DMS 273 treated with DMSO at 0.1 percent for 48 hours (cell line): ENCODE measurements at regions not wholly inside any gene's neighbourhood (a gene's known extent, or its start where the extent isn't known, plus 50 kb on each side); places are given as distances from the start of the nearest gene placed in this dataset.
A peak's percentile ranks its signal among the peaks of the same experiment; 100 is the strongest.
"Not testable (repeated sequence)": the region's sequence is repeated elsewhere in the genome, so short reads cannot be mapped to it uniquely, and the experiment has no call there.

Experiments used
- DNase-seq: peaks from one replicate; lab custom pipeline; 2025; lab: John Stamatoyannopoulos, UW

GRCh38 chr21:31531967-31532366 is 127.5 kb upstream of the SOD1 start:
- no peak for DNase-seq

GRCh38 chr21:31530897-31531705 is 128.4 kb upstream of the SOD1 start:
- DNase-seq: peak; percentile 98

- peak; percentile 87 for DNase-seq
Observed at GRCh38 chr21:31530364-31530763, 129.1 kb upstream of the SOD1 start.

- DNase-seq: no peak
Observed at GRCh38 chr21:31529406-31529805, 130.1 kb upstream of the SOD1 start.

- DNase-seq: no peak
Observed at GRCh38 chr21:31526040-31526439, 133.5 kb upstream of the SOD1 start.

GRCh38 chr21:31524140-31524539 is 135.4 kb upstream of the SOD1 start:
- DNase-seq: no peak

- no peak for DNase-seq
Observed at GRCh38 chr21:31521515-31521914, 138.0 kb upstream of the SOD1 start.

- DNase-seq: no peak
Observed at GRCh38 chr21:31520561-31521098, 138.9 kb upstream of the SOD1 start.

- DNase-seq: no peak
Observed at GRCh38 chr21:31518580-31518979, 140.9 kb upstream of the SOD1 start.

GRCh38 chr21:31517664-31518414 is 141.7 kb upstream of the SOD1 start:
- DNase-seq: no peak

- no peak for DNase-seq
Observed at GRCh38 chr21:31515253-31515652, 144.2 kb upstream of the SOD1 start.

- peak; percentile 54 for DNase-seq
Observed at GRCh38 chr21:31514598-31514997, 144.9 kb upstream of the SOD1 start.

- not testable (repeated sequence) for DNase-seq
Observed at GRCh38 chr21:31513541-31513940, 146.0 kb upstream of the SOD1 start.

GRCh38 chr21:31511999-31512398 is 147.5 kb upstream of the SOD1 start:
- DNase-seq: not testable (repeated sequence)

GRCh38 chr21:31511258-31511657 is 148.2 kb upstream of the SOD1 start:
- no peak for DNase-seq

- no peak for DNase-seq
Observed at GRCh38 chr21:31509194-31510017, 150.1 kb upstream of the SOD1 start.

- DNase-seq: no peak
Observed at GRCh38 chr21:31505975-31506374, 153.5 kb upstream of the SOD1 start.

GRCh38 chr21:31503939-31504338 is 155.6 kb upstream of the SOD1 start:
- DNase-seq: no peak

GRCh38 chr21:31503467-31503866 is 156.0 kb upstream of the SOD1 start:
- DNase-seq: no peak

GRCh38 chr21:31502537-31503143 is 156.9 kb upstream of the SOD1 start:
- no peak for DNase-seq

- DNase-seq: no peak
Observed at GRCh38 chr21:31501926-31502325, 157.6 kb upstream of the SOD1 start.

- DNase-seq: no peak
Observed at GRCh38 chr21:31500982-31501381, 156.9 kb upstream of the TIAM1 start.
